ENCODE measurements at regions not wholly inside any gene's neighbourhood (a gene's known extent, or its start where the extent isn't known, plus 50 kb on each side); places are given as distances from the start of the nearest gene placed in this dataset.

DNA sequence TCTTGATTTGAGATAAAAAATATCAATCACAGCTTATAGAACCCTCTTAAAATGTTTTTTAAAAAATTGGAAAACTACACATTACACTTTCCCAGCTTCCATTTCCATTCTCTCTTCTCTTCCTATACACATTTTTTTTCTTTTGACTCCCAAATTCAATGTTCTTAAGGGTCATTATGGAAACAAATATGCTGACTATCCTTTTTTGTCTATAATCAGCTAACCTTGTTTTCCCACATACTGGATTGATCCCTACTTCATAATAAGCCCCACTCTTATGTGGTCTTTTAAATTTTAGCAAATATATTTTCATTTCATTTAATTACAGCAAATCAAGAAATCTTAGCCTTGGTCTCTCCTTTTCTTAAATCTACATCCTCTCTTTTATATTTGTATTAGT, 378.4 kb downstream of the MEI4 start:
- no peak for TF ChIP-seq TCF12 (IDR thresholded peaks at IDR 0.05)
- TF ChIP-seq, protein P1, sequence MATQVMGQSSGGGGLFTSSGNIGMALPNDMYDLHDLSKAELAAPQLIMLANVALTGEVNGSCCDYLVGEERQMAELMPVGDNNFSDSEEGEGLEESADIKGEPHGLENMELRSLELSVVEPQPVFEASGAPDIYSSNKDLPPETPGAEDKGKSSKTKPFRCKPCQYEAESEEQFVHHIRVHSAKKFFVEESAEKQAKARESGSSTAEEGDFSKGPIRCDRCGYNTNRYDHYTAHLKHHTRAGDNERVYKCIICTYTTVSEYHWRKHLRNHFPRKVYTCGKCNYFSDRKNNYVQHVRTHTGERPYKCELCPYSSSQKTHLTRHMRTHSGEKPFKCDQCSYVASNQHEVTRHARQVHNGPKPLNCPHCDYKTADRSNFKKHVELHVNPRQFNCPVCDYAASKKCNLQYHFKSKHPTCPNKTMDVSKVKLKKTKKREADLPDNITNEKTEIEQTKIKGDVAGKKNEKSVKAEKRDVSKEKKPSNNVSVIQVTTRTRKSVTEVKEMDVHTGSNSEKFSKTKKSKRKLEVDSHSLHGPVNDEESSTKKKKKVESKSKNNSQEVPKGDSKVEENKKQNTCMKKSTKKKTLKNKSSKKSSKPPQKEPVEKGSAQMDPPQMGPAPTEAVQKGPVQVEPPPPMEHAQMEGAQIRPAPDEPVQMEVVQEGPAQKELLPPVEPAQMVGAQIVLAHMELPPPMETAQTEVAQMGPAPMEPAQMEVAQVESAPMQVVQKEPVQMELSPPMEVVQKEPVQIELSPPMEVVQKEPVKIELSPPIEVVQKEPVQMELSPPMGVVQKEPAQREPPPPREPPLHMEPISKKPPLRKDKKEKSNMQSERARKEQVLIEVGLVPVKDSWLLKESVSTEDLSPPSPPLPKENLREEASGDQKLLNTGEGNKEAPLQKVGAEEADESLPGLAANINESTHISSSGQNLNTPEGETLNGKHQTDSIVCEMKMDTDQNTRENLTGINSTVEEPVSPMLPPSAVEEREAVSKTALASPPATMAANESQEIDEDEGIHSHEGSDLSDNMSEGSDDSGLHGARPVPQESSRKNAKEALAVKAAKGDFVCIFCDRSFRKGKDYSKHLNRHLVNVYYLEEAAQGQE (IDR thresholded peaks at IDR 0.05; ENCODE audit: low read depth, low read length) = no peak
- TF ChIP-seq, protein P2, sequence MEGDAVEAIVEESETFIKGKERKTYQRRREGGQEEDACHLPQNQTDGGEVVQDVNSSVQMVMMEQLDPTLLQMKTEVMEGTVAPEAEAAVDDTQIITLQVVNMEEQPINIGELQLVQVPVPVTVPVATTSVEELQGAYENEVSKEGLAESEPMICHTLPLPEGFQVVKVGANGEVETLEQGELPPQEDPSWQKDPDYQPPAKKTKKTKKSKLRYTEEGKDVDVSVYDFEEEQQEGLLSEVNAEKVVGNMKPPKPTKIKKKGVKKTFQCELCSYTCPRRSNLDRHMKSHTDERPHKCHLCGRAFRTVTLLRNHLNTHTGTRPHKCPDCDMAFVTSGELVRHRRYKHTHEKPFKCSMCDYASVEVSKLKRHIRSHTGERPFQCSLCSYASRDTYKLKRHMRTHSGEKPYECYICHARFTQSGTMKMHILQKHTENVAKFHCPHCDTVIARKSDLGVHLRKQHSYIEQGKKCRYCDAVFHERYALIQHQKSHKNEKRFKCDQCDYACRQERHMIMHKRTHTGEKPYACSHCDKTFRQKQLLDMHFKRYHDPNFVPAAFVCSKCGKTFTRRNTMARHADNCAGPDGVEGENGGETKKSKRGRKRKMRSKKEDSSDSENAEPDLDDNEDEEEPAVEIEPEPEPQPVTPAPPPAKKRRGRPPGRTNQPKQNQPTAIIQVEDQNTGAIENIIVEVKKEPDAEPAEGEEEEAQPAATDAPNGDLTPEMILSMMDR (IDR thresholded peaks at IDR 0.05) = no peak
- TF ChIP-seq MEF2A (IDR thresholded peaks at IDR 0.05; ENCODE audit: borderline replicate concordance, low read depth) = no peak
- TF ChIP-seq, protein P3, sequence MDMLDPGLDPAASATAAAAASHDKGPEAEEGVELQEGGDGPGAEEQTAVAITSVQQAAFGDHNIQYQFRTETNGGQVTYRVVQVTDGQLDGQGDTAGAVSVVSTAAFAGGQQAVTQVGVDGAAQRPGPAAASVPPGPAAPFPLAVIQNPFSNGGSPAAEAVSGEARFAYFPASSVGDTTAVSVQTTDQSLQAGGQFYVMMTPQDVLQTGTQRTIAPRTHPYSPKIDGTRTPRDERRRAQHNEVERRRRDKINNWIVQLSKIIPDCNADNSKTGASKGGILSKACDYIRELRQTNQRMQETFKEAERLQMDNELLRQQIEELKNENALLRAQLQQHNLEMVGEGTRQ (IDR thresholded peaks at IDR 0.05; ENCODE audit: borderline replicate concordance, low read depth, low read length) = no peak
- no peak for TF ChIP-seq EP300 (IDR thresholded peaks at IDR 0.05; ENCODE audit: borderline replicate concordance in 1 of 2, low read depth in 1 of 2, low read length in 1 of 2)
- TF ChIP-seq POLR2AphosphoS5 (IDR thresholded peaks at IDR 0.05; ENCODE audit: low read depth, low read length) = no peak
